ENCODE measurements at regions not wholly inside any gene's neighbourhood (a gene's known extent, or its start where the extent isn't known, plus 50 kb on each side); places are given as distances from the start of the nearest gene placed in this dataset.

DNA sequence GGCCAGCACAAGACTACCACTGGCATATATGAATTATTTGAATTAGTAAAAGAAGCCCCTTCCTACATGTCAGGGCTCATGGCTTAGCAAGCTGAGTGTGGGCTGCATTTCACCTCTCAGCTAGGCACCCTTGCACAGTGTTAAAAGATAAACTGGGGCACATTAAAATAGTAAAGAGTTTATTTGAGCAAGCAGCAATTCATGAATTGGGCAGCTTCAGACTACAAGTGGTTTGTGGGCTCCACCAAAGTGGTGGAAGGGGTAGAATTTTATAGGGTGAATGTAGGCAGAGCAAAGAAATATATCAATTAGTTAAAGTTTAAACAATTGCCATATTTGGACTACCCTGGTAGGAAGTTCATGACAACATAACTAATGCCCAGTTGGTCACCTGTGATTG lies 178.8 kb downstream of the PLPP3 start:
- TF ChIP-seq CTCF (IDR thresholded peaks at IDR 0.05) (no peak), EP300 (IDR thresholded peaks at IDR 0.05) (no peak)
